AG20443 (cell line): ENCODE measurements at regions not wholly inside any gene's neighbourhood (a gene's known extent, or its start where the extent isn't known, plus 50 kb on each side); places are given as distances from the start of the nearest gene placed in this dataset.
"Not testable (repeated sequence)": the region's sequence is repeated elsewhere in the genome, so short reads cannot be mapped to it uniquely, and the experiment has no call there.

Source experiments
- DNase-seq: peaks from one replicate; pipeline ENCODE4 v3.0.0; 2012; ENCODE audit warnings: low spot score, mixed read lengths

DNA sequence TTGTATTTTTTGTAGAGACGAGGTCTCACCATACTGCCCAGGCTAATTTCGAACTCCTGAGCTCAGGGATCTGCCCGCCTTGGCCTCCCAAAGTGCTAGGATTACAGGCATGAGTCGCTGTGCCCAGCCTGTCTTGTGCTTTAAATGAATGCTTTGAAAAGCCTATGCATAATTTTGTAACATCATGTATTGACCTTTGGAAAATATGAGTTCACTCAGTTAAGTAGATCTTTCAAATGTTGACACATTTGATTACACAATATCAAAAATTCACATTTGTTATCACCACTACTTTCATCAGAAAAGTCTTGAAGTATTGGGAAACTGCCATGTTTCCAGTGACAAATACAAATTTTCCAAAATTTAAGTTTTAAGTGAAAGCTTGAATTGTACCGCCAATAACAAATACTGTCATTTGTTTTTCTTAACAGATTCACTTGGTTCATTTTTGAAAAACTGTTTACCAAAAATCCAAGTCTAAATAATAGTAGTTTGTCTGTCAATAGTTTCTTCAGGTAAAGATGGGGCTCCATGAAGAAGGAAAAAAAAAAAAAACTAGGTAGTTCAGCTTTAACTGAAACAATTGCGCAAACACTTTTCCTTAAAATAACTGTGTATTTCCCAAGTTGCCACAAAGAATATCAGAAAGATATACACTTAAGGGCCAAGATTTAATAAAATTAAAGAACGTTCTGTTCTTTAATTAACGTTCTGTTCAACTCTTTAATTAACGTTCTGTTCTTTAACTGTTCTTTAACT is 233.2 kb upstream of the NR5A2 start:
- DNase-seq: no peak

DNA sequence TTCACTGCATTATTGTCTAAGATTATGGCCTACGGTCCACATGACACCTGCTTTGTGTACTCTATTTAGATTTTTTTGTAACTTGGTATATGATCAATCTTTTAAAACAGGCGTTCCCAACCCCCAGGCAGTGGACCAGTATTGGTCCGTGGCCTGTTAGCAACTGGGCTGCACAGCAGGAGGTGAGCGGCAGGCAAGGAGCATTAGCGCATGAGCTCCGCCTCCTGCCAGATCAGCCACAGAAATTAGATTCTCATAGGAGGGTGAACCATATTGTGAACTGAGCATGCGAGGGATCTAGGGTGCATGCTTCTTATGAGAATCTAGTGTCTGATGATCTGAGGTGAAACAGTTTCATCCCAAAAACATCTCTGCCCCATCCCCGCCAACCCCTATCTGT is 228.4 kb upstream of the NR5A2 start:
- no peak for DNase-seq

- no peak for DNase-seq
These were observed 223.0 kb upstream of the NR5A2 start for GRCh38 chr1:199804526-199804925.

DNA sequence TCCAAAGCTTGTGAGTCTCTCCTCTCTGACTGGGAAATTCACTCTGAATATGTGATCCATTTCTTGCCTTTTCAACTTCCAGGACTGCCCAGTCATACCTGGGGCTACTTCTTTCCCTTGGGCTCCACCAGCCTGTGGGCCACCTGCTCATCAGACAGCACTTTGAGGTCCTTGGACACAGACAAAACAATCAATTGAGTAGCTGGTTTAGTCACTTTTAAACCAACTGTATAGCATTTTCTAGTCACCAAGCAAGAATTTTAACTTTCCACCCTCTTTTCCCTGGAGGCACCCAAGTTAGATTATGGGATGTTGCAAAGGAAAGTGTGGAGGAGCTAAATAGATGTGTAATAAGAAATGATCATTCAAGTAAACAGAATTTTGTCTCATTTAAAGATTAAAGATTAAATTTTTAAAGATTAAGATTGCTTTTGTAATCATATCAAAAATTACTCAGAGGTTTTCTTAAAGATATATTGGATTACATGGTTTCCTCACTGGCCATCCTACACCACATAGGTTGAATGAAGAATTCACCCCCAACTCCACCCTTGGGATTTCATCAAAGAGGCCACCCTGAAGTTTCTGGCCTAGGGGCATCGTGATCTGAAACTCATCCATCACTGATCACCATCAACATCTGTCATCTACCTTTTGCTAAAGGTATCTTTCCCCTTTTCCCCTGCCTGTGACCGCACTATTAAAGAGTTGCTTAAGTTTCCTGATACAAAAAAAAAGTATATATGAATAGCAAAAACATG is 219.2 kb upstream of the NR5A2 start:
- DNase-seq: no peak

DNA sequence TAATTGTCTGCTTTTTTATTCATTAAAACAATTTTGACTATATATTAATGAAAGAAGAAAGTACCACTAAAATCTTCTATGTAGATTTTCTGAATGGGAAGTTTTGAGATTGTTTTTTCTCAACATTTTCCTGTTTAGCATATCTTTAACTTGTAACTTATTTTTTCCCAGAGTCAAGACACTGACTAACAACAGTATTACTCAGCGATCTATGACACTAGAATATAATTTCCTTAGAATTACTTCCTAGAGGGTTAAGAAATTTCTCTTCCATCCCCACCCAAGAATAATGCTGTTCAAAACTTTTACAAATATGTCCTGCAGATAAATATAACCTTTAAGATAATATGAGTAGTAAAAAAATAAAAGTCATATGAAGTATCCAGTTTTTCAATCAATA is 218.2 kb upstream of the NR5A2 start:
- DNase-seq: no peak

DNA sequence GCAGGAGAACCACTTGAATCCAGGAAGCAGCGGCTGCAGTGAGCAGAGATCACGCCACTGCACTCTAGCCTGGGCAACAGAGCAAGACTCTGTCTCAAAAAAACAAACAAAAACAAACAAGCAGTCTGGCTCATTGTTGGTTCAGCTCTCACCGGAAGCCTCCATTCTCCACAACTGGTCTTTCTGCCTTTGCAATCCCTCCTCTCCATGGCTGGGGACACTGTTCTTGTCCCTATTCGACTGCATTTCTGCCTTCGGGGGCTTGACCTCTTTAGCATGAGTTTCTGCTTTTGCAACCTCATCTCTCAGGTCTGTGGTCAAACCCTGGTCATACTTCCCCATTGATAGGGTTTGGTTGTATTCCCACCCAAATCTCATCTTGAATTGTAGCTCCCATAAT is 216.3 kb upstream of the NR5A2 start:
- no peak for DNase-seq

GRCh38 chr1:199813198-199813597 is 214.3 kb upstream of the NR5A2 start:
- no peak for DNase-seq

DNA sequence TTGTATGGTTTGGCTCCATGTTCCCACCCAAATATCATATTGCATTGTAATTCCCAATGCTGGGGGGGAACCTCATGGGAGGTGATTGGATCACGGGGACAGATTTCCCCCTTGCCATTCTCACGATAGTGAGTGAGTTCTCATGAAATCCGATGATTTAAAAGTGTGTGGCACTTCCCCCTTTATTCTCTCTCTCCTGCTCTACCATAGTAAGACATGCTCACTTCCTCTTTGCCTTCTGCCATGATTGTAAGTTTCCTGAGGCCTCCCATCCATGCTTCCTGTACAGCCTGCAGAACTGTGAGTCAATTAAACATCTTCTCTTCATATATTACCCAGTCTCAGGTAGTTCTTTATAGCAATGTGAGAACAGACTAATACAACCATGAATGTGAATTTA is 211.6 kb upstream of the NR5A2 start:
- DNase-seq: no peak

GRCh38 chr1:199817266-199817665 is 210.2 kb upstream of the NR5A2 start:
- DNase-seq: no peak

- no peak for DNase-seq
These were observed 206.3 kb upstream of the NR5A2 start for GRCh38 chr1:199821029-199821779.

GRCh38 chr1:199832451-199832850 is 195.1 kb upstream of the NR5A2 start:
- no peak for DNase-seq

GRCh38 chr1:199834711-199835110 is 192.8 kb upstream of the NR5A2 start:
- DNase-seq: no peak

- DNase-seq: no peak
These were observed 191.1 kb upstream of the NR5A2 start for GRCh38 chr1:199836430-199836829.

- no peak for DNase-seq
These were observed 190.2 kb upstream of the NR5A2 start for GRCh38 chr1:199837321-199837720.

- not testable (repeated sequence) for DNase-seq
These were observed 187.9 kb upstream of the NR5A2 start for GRCh38 chr1:199839608-199840007.

DNA sequence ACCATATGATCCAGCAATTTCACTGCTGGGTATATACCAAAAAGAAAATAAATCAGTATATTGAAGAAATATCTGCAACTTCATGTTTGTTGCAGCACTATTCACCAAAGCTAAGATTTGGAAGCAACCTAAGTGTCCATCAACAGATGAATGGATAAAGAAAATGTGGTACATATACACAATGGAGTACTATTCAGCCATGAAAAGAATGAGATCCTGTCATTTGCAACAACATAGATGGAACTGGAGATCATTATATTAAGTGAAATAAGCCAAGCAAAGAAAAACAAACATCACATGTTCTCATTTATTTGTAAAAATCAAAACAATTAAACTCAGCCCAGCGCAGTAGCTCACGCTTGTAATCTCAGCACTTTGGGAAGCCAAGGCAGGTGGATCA is 184.4 kb upstream of the NR5A2 start:
- DNase-seq: not testable (repeated sequence)

- DNase-seq: no peak
These were observed 183.6 kb upstream of the NR5A2 start for GRCh38 chr1:199843861-199844260.

- DNase-seq: no peak
These were observed 180.5 kb upstream of the NR5A2 start for GRCh38 chr1:199847021-199847420.

GRCh38 chr1:199851439-199852140 is 175.9 kb upstream of the NR5A2 start:
- DNase-seq: no peak

- DNase-seq: no peak
These were observed 172.7 kb upstream of the NR5A2 start for GRCh38 chr1:199854686-199855321.

DNA sequence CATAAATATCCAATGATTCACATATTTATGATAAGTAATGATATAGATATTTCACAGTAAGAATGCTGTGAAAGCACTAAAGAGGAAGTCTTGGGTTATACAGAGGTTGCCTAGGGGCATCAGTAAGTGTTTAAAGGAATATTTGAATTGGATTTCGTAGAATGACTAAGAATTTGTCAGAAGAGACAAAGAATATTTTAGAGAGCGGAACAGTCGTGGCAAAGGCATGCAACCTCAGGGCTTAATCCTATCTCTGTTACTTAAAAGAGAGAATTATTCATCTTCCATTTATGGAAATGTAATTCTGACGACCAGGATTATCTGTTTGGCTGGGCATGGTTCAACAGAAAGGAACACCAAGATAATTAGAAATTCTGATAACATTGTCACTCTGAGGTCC is 171.9 kb upstream of the NR5A2 start:
- no peak for DNase-seq
